ENCODE measurements at regions not wholly inside any gene's neighbourhood (a gene's known extent, or its start where the extent isn't known, plus 50 kb on each side); places are given as distances from the start of the nearest gene placed in this dataset.

DNA sequence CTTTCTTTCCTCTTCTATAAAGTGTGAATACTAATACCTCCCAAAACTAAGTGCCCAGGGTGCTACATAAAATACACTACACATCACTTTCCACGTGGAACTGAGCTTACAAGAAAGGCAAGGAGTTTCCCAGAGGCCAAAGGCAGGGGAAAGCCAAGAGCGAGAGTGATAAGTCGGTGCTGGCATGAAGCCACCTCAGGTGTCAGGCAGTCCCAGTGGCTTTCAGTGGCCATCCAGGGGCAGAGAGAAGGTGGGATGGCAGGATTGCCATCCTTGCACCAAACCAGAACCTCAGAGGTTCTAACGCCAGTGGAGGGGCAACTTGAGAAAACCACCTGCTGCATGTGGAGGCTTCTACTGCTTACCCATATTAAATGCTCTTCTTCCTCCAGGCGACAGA lies 79.7 kb upstream of the DIO3 start:
- H3K9ac ChIP-seq (ENCODE audit: low read length): no peak overlapping the region
- ChIA-PET POLR2A (no interaction called here), CTCF (no interaction called here), RAD21 (ENCODE audit: low non-redundant PET in 1 of 2, low total read pairs in 2 of 2, uncharacterized antibody in 2 of 2, unreplicated experiment in 2 of 2) (no interaction called here)
- no peaks in the 10 kb centered on the region for H3K27me3 ChIP-seq (ENCODE audit: insufficient read depth, low read length)
- no peak overlapping the region for H3K27ac ChIP-seq (ENCODE audit: low read depth, low read length)
- no peaks in the 10 kb centered on the region for H3K9me2 ChIP-seq (ENCODE audit: insufficient read depth)
- no peak overlapping the region for H2AFZ ChIP-seq (ENCODE audit: low read depth, low read length, poor library complexity, severe bottlenecking)
- no peaks in the 10 kb centered on the region for H3K36me3 ChIP-seq (ENCODE audit: control insufficient read depth in 1 of 2, insufficient read depth in 2 of 2, low read length in 2 of 2)
- H4K20me1 ChIP-seq (ENCODE audit: insufficient read depth): no peaks in the 10 kb centered on the region
- TF ChIP-seq JUND (IDR thresholded peaks at IDR 0.05) (no peak), YY1 (IDR thresholded peaks at IDR 0.05; ENCODE audit: extremely low read depth, insufficient replicate concordance, low read depth, low read length) (no peak), ZNF274 (IDR thresholded peaks at IDR 0.05; ENCODE audit: low read depth, low read length) (no peak), SIN3A (IDR thresholded peaks at IDR 0.05; ENCODE audit: low read depth) (no peak), FOSL1 (IDR thresholded peaks at IDR 0.05; ENCODE audit: low read depth) (no peak), ELF1 (IDR thresholded peaks at IDR 0.05; ENCODE audit: borderline replicate concordance, low read depth) (no peak), EZH2phosphoT487 (IDR thresholded peaks at IDR 0.05; ENCODE audit: borderline replicate concordance) (no peak), EZH2 (IDR thresholded peaks at IDR 0.05) (no peak), EGR1 (IDR thresholded peaks at IDR 0.05; ENCODE audit: low read depth) (no peak), SP1 (IDR thresholded peaks at IDR 0.05; ENCODE audit: low read depth) (no peak), ZFX (IDR thresholded peaks at IDR 0.05) (no peak), POLR2AphosphoS5 (IDR thresholded peaks at IDR 0.05; ENCODE audit: low read depth, low read length) (no peak), TCF7L2 (IDR thresholded peaks at IDR 0.05; ENCODE audit: borderline replicate concordance, extremely low read depth, insufficient read depth, insufficient read length) (no peak)
- TF ChIP-seq, protein P1, sequence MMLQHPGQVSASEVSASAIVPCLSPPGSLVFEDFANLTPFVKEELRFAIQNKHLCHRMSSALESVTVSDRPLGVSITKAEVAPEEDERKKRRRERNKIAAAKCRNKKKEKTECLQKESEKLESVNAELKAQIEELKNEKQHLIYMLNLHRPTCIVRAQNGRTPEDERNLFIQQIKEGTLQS (IDR thresholded peaks at IDR 0.05): no peak
- TF ChIP-seq, protein P2, sequence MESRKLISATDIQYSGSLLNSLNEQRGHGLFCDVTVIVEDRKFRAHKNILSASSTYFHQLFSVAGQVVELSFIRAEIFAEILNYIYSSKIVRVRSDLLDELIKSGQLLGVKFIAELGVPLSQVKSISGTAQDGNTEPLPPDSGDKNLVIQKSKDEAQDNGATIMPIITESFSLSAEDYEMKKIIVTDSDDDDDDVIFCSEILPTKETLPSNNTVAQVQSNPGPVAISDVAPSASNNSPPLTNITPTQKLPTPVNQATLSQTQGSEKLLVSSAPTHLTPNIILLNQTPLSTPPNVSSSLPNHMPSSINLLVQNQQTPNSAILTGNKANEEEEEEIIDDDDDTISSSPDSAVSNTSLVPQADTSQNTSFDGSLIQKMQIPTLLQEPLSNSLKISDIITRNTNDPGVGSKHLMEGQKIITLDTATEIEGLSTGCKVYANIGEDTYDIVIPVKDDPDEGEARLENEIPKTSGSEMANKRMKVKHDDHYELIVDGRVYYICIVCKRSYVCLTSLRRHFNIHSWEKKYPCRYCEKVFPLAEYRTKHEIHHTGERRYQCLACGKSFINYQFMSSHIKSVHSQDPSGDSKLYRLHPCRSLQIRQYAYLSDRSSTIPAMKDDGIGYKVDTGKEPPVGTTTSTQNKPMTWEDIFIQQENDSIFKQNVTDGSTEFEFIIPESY (IDR thresholded peaks at IDR 0.05; ENCODE audit: extremely low read depth, insufficient replicate concordance, low read length): no peak
- TF ChIP-seq, protein P3, sequence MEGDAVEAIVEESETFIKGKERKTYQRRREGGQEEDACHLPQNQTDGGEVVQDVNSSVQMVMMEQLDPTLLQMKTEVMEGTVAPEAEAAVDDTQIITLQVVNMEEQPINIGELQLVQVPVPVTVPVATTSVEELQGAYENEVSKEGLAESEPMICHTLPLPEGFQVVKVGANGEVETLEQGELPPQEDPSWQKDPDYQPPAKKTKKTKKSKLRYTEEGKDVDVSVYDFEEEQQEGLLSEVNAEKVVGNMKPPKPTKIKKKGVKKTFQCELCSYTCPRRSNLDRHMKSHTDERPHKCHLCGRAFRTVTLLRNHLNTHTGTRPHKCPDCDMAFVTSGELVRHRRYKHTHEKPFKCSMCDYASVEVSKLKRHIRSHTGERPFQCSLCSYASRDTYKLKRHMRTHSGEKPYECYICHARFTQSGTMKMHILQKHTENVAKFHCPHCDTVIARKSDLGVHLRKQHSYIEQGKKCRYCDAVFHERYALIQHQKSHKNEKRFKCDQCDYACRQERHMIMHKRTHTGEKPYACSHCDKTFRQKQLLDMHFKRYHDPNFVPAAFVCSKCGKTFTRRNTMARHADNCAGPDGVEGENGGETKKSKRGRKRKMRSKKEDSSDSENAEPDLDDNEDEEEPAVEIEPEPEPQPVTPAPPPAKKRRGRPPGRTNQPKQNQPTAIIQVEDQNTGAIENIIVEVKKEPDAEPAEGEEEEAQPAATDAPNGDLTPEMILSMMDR (IDR thresholded peaks at IDR 0.05 in 2 of 3, conservative IDR thresholded peaks at IDR 0.05 in 1 of 3; ENCODE audit: borderline replicate concordance in 1 of 3, insufficient read depth in 1 of 3, low read depth in 2 of 3, low read length in 2 of 3): no peak
- TF ChIP-seq, protein P4, sequence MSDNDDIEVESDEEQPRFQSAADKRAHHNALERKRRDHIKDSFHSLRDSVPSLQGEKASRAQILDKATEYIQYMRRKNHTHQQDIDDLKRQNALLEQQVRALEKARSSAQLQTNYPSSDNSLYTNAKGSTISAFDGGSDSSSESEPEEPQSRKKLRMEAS (IDR thresholded peaks at IDR 0.05): no peak
- no peaks in the 10 kb centered on the region for H3K79me2 ChIP-seq (ENCODE audit: insufficient read depth, low read length)
- ATAC-seq (no peak), DNase-seq (ENCODE audit: low read depth, low spot score) (no peak)
- no peak overlapping the region for H3K4me3 ChIP-seq (replicated peaks in 1 of 2; ENCODE audit: low read depth in 1 of 2, low read length in 2 of 2)
- H3K4me2 ChIP-seq (ENCODE audit: low read length): no peak overlapping the region
- H3K9me3 ChIP-seq (ENCODE audit: control insufficient read depth in 1 of 2, insufficient read depth in 1 of 2, low read depth in 1 of 2, low read length in 2 of 2): peaks cover 0 to 4% of the 10 kb centered on the region in 2 experiments; a peak in 1 of 4 replicates
- H3K4me1 ChIP-seq (ENCODE audit: control insufficient read depth in 1 of 2, insufficient read depth in 2 of 2, low read length in 2 of 2): peaks cover 13 to 17% of the 10 kb centered on the region in 2 experiments
- BruUV-seq (replicated peaks): no TSS peak
- intact Hi-C loops (cut with micrococcal nuclease): no loop called here
